ENCODE measurements at regions not wholly inside any gene's neighbourhood (a gene's known extent, or its start where the extent isn't known, plus 50 kb on each side); places are given as distances from the start of the nearest gene placed in this dataset.
"Not testable (repeated sequence)": the region's sequence is repeated elsewhere in the genome, so short reads cannot be mapped to it uniquely, and the experiment has no call there.

DNA sequence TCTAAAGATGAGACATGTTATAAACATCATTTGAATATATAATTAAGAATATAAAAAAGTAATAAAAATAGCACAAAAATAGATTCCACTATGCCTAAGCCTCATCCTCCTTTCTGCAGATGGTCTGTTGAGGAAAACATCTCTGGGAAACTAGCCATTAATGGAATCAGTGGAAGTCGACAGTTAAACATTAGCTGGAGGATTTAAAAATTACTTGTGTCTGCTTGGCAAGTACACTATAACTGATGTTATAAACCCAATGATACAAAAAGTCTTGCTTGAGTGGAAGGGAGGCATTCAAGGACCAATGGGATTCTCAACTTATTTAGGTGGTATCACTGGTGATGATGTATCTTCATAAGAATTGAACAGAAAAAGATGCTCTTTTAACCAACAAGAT, 1598.3 kb downstream of the PCDH18 start:
- Histone ChIP-seq H3K4me3 (ENCODE audit: low read length in 3 of 3) (no peak overlapping the region), H3K9me3 (ENCODE audit: control insufficient read depth in 3 of 3, low read length in 3 of 3) (peaks cover 0 to 2% (median 0%) of the 10 kb centered on the region in 3 donors), H3K9ac (ENCODE audit: low read depth in 1 of 3, low read length in 3 of 3) (no peak overlapping the region), H3K4me1 (ENCODE audit: control insufficient read depth in 3 of 3, insufficient read depth in 3 of 3, low read length in 3 of 3) (no peaks in the 10 kb centered on the region), H3K27ac (ENCODE audit: low read depth, low read length) (no peak overlapping the region), H3K27me3 (ENCODE audit: control insufficient read depth in 3 of 3, insufficient read depth in 3 of 3, low read length in 3 of 3) (no peaks in the 10 kb centered on the region), H3K36me3 (ENCODE audit: control insufficient read depth in 3 of 3, insufficient read depth in 3 of 3, low read length in 3 of 3) (no peaks in the 10 kb centered on the region)

DNA sequence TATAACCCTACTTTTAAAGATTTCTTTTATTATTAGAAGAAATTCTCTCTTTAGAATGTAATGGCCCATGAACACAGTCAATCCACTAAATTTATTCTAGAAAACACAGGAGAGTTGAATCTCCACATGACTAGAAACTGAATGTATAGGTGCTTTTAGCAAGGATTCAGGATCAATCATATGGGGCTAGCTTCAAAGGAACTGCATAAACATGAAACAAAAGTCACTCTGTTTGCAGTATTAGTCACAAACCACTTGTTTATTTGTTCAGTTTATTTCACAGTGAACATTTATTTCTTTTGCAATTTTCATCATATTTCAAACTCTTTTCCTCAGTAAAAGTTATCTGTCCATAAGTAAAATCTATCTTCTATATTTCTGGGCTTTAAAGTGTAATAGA, 1604.6 kb downstream of the PCDH18 start:
- H3K36me3 ChIP-seq (ENCODE audit: control insufficient read depth in 3 of 3, insufficient read depth in 3 of 3, low read length in 3 of 3): no peaks in the 10 kb centered on the region
- no peaks in the 10 kb centered on the region for H3K27me3 ChIP-seq (ENCODE audit: control insufficient read depth in 3 of 3, insufficient read depth in 3 of 3, low read length in 3 of 3)
- H3K9me3 ChIP-seq (ENCODE audit: control insufficient read depth in 3 of 3, low read length in 3 of 3): peaks cover 0 to 2% (median 0%) of the 10 kb centered on the region in 3 donors
- H3K9ac ChIP-seq (ENCODE audit: low read depth in 1 of 3, low read length in 3 of 3): no peak overlapping the region
- H3K4me3 ChIP-seq (ENCODE audit: low read length in 3 of 3): no peak overlapping the region
- no peak overlapping the region for H3K27ac ChIP-seq (ENCODE audit: low read depth, low read length)
- no peaks in the 10 kb centered on the region for H3K4me1 ChIP-seq (ENCODE audit: control insufficient read depth in 3 of 3, insufficient read depth in 3 of 3, low read length in 3 of 3)

DNA sequence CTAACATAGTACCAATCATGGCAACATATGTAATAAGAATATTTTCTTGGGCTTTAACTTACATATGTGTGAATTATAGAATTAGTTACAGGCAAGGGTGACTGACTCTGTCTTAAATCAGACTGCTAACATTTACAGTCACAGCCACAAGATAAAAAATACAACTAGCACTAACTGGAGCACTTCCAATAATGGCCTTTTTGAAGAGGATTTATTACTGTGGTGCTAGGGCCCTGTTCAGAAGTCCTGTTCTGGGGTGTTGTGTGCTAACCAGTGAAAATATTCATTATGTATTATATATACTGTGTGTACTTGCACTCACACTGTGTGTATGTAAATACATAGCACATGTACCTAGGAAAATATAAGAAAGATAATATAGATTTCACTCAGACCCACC, 1611.2 kb downstream of the PCDH18 start:
- no peak overlapping the region for H3K9ac ChIP-seq (ENCODE audit: low read depth in 1 of 3, low read length in 3 of 3)
- H3K27me3 ChIP-seq (ENCODE audit: control insufficient read depth in 3 of 3, insufficient read depth in 3 of 3, low read length in 3 of 3): no peaks in the 10 kb centered on the region
- no peak overlapping the region for H3K4me3 ChIP-seq (ENCODE audit: low read length in 3 of 3)
- H3K4me1 ChIP-seq (ENCODE audit: control insufficient read depth in 3 of 3, insufficient read depth in 3 of 3, low read length in 3 of 3): no peaks in the 10 kb centered on the region
- H3K27ac ChIP-seq (ENCODE audit: low read depth, low read length): no peak overlapping the region
- no peaks in the 10 kb centered on the region for H3K36me3 ChIP-seq (ENCODE audit: control insufficient read depth in 3 of 3, insufficient read depth in 3 of 3, low read length in 3 of 3)
- no peaks in the 10 kb centered on the region for H3K9me3 ChIP-seq (ENCODE audit: control insufficient read depth in 3 of 3, low read length in 3 of 3)

DNA sequence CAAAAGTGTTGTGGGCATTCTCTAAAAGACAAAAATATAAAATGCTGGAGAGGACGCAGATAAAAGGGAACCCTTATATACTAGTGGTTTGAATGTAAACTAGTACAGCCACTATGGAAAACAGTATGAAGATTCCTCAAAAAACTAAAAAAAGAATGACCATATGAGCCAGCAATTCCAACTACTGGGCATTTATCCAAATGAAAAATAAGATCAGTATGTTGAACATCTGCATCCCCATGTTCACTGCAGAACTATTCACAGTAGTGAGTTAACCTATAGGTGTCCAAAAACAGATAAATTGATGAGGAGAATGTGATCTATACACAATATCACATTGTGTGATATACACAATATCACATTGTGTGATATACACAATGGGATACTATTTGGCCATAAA, 1615.3 kb downstream of the PCDH18 start:
- no peaks in the 10 kb centered on the region for H3K9me3 ChIP-seq (ENCODE audit: control insufficient read depth in 3 of 3, low read length in 3 of 3)
- H3K27ac ChIP-seq (ENCODE audit: low read depth, low read length): no peak overlapping the region
- no peaks in the 10 kb centered on the region for H3K4me1 ChIP-seq (ENCODE audit: control insufficient read depth in 3 of 3, insufficient read depth in 3 of 3, low read length in 3 of 3)
- H3K27me3 ChIP-seq (ENCODE audit: control insufficient read depth in 3 of 3, insufficient read depth in 3 of 3, low read length in 3 of 3): no peaks in the 10 kb centered on the region
- no peak overlapping the region for H3K4me3 ChIP-seq (ENCODE audit: low read length in 3 of 3)
- no peaks in the 10 kb centered on the region for H3K36me3 ChIP-seq (ENCODE audit: control insufficient read depth in 3 of 3, insufficient read depth in 3 of 3, low read length in 3 of 3)
- no peak overlapping the region for H3K9ac ChIP-seq (ENCODE audit: low read depth in 1 of 3, low read length in 3 of 3)

DNA sequence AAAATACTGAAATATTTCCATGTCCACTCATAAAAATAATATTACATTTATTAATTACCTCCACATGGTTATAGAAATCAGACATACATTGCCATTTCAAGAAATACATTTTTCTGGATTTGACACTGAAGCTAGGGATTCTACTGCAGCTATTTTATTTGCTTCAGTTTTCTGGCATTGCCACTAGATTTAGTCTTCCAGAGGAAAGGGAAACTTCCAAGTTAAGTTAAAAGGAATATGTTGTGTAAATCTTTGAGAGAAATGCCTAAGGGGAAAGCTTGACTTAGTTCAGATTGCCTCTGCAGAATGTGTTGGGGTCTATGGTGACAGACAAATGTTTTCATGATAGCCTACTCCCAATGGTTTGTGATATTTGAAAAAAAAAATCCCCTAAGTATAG, 1631.3 kb downstream of the PCDH18 start:
- Histone ChIP-seq H3K27ac (ENCODE audit: low read depth, low read length) (no peak overlapping the region), H3K27me3 (ENCODE audit: control insufficient read depth in 3 of 3, insufficient read depth in 3 of 3, low read length in 3 of 3) (no peaks in the 10 kb centered on the region), H3K9ac (ENCODE audit: low read depth in 1 of 3, low read length in 3 of 3) (no peak overlapping the region), H3K36me3 (ENCODE audit: control insufficient read depth in 3 of 3, insufficient read depth in 3 of 3, low read length in 3 of 3) (no peaks in the 10 kb centered on the region), H3K4me1 (ENCODE audit: control insufficient read depth in 3 of 3, insufficient read depth in 3 of 3, low read length in 3 of 3) (no peaks in the 10 kb centered on the region), H3K9me3 (ENCODE audit: control insufficient read depth in 3 of 3, low read length in 3 of 3) (no peaks in the 10 kb centered on the region), H3K4me3 (ENCODE audit: low read length in 3 of 3) (no peak overlapping the region)

DNA sequence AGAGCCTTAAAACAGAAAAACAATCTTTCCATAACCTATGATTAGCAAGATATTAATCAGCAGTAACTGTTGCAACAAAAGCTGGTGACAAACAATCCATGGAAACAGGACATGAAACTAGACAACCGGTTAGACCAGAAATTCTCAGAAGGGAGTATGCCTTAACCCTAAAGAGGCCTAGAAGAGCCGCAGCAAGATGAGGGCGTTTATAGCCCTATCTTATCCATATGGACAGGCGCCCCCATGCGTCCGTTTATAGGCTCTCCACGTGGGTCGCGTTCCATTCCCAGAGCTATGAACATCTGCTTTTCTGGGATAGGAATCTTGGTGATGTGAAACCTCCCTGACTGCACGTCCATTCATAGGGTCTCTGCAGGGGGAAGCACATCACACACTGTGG, 1662.7 kb upstream of the PABPC4L start:
- H3K9me3 ChIP-seq (ENCODE audit: control insufficient read depth in 3 of 3, low read length in 3 of 3); H3K4me1 ChIP-seq (ENCODE audit: control insufficient read depth in 3 of 3, insufficient read depth in 3 of 3, low read length in 3 of 3); H3K27ac ChIP-seq (ENCODE audit: low read depth, low read length); H3K27me3 ChIP-seq (ENCODE audit: control insufficient read depth in 3 of 3, insufficient read depth in 3 of 3, low read length in 3 of 3); H3K9ac ChIP-seq (ENCODE audit: low read depth in 1 of 3, low read length in 3 of 3); H3K36me3 ChIP-seq (ENCODE audit: control insufficient read depth in 3 of 3, insufficient read depth in 3 of 3, low read length in 3 of 3); H3K4me3 ChIP-seq (ENCODE audit: low read length in 3 of 3): not testable (repeated sequence)

DNA sequence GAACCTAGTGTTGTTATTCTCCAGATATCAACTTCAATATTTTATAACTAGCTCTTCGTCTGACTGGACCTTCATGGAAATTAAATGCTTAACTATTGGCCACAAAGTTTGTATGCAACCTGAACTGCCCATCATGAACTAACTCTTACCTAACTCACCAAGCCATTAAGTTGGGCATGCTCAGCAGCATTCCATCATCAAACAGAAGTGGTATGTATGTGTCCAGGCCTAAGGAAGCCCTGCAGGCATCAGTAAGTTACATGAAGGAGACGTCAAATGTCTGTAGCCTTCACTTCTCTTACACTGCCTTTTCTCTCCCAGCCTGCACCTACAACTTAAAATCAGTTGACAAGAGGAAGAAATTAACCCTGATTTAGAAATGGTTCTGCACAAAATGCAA, 1639.2 kb upstream of the PABPC4L start:
- Histone ChIP-seq H3K27ac (ENCODE audit: low read depth, low read length) (no peak overlapping the region), H3K4me1 (ENCODE audit: control insufficient read depth in 3 of 3, insufficient read depth in 3 of 3, low read length in 3 of 3) (no peaks in the 10 kb centered on the region), H3K9ac (ENCODE audit: low read depth in 1 of 3, low read length in 3 of 3) (no peak overlapping the region), H3K36me3 (ENCODE audit: control insufficient read depth in 3 of 3, insufficient read depth in 3 of 3, low read length in 3 of 3) (no peaks in the 10 kb centered on the region), H3K27me3 (ENCODE audit: control insufficient read depth in 3 of 3, insufficient read depth in 3 of 3, low read length in 3 of 3) (no peaks in the 10 kb centered on the region), H3K4me3 (ENCODE audit: low read length in 3 of 3) (no peak overlapping the region), H3K9me3 (ENCODE audit: control insufficient read depth in 3 of 3, low read length in 3 of 3) (peaks cover 0 to 3% (median 0%) of the 10 kb centered on the region in 3 donors)

DNA sequence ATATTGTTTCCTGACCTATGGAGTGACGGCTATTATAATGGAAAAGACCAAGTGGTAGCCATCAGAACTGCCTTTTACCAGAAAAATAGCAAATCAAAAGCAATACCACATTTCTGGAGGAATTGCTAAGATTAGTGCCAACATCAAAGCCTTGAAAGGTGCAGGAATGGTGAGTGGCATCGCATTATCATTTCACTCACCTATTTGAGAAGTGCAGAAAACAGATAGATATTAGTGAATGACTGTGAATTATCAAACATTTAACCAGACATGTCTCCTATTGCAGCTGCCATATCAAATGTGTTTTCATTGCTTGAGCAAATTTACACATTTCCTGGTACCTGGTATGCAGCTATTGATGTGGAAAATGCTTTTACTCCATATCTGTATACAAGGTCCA, 1638.1 kb upstream of the PABPC4L start:
- Histone ChIP-seq H3K4me3 (ENCODE audit: low read length in 3 of 3) (no peak overlapping the region), H3K4me1 (ENCODE audit: control insufficient read depth in 3 of 3, insufficient read depth in 3 of 3, low read length in 3 of 3) (no peaks in the 10 kb centered on the region), H3K9ac (ENCODE audit: low read depth in 1 of 3, low read length in 3 of 3) (no peak overlapping the region), H3K9me3 (ENCODE audit: control insufficient read depth in 3 of 3, low read length in 3 of 3) (peaks cover 0 to 3% (median 0%) of the 10 kb centered on the region in 3 donors), H3K36me3 (ENCODE audit: control insufficient read depth in 3 of 3, insufficient read depth in 3 of 3, low read length in 3 of 3) (no peaks in the 10 kb centered on the region), H3K27ac (ENCODE audit: low read depth, low read length) (no peak overlapping the region), H3K27me3 (ENCODE audit: control insufficient read depth in 3 of 3, insufficient read depth in 3 of 3, low read length in 3 of 3) (no peaks in the 10 kb centered on the region)

DNA sequence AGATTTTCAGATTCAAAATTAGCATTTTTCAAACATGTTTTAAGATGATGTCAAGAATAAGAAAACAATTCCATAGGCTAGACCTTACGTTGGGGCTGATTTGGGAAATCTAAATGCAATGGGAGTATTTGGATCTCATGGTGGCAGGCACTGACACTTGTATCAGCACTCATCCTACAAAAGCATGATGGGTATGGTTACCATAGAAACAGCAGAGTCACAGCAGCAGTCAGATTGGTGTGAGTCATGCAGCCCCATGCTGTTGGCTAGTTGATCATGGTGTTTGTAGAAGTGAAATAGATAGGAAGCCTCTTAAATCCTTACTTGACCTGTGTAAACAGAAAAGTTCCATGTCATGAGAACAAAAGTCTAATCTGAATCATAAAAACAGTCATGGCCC, 1637.3 kb upstream of the PABPC4L start:
- Histone ChIP-seq H3K27ac (ENCODE audit: low read depth, low read length) (no peak overlapping the region), H3K4me1 (ENCODE audit: control insufficient read depth in 3 of 3, insufficient read depth in 3 of 3, low read length in 3 of 3) (no peaks in the 10 kb centered on the region), H3K27me3 (ENCODE audit: control insufficient read depth in 3 of 3, insufficient read depth in 3 of 3, low read length in 3 of 3) (no peaks in the 10 kb centered on the region), H3K9ac (ENCODE audit: low read depth in 1 of 3, low read length in 3 of 3) (no peak overlapping the region), H3K9me3 (ENCODE audit: control insufficient read depth in 3 of 3, low read length in 3 of 3) (peaks cover 0 to 3% (median 0%) of the 10 kb centered on the region in 3 donors), H3K36me3 (ENCODE audit: control insufficient read depth in 3 of 3, insufficient read depth in 3 of 3, low read length in 3 of 3) (no peaks in the 10 kb centered on the region), H3K4me3 (ENCODE audit: low read length in 3 of 3) (no peak overlapping the region)

DNA sequence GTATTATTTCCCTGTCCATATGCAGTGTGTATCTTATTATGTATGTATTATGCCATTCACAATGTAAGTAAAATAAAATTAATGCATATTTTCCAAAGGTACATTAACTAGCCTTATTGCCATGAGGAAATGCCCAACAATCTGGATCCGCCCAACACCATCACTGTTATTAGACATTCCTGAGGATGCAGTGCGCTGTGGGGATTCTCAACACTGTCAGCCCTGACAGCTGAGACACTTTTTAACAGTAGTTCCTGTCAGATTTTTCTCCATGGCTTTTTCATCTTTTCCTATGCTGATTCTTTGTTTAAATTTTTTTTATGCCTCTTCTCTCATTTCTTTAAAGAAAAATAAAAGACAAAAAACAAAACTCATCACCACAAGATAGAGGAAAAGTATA, 1632.9 kb upstream of the PABPC4L start:
- H3K9me3 ChIP-seq (ENCODE audit: control insufficient read depth in 3 of 3, low read length in 3 of 3): no peaks in the 10 kb centered on the region
- no peaks in the 10 kb centered on the region for H3K27me3 ChIP-seq (ENCODE audit: control insufficient read depth in 3 of 3, insufficient read depth in 3 of 3, low read length in 3 of 3)
- H3K4me1 ChIP-seq (ENCODE audit: control insufficient read depth in 3 of 3, insufficient read depth in 3 of 3, low read length in 3 of 3): no peaks in the 10 kb centered on the region

DNA sequence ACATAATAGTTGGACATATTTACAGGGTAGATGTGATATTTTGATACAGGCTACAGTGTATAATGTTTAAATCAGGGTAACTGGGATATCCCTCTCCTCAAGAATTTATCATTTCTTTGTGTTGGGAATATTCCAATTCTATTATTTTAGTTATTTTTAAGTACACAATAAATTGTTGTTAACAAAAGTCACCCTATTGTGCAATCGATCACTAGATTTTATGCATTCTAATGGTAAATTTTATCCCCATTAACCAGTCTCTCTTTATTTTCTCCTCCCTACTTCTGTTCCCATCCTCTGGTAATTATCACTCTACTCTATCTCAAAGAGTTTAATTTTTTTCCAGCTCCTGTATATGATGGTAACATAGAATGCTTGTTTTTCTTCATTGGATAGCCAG, 1631.9 kb upstream of the PABPC4L start:
- no peaks in the 10 kb centered on the region for H3K36me3 ChIP-seq (ENCODE audit: control insufficient read depth in 3 of 3, insufficient read depth in 3 of 3, low read length in 3 of 3)
- no peaks in the 10 kb centered on the region for H3K9me3 ChIP-seq (ENCODE audit: control insufficient read depth in 3 of 3, low read length in 3 of 3)
- H3K27me3 ChIP-seq (ENCODE audit: control insufficient read depth in 3 of 3, insufficient read depth in 3 of 3, low read length in 3 of 3): no peaks in the 10 kb centered on the region
- no peaks in the 10 kb centered on the region for H3K4me1 ChIP-seq (ENCODE audit: control insufficient read depth in 3 of 3, insufficient read depth in 3 of 3, low read length in 3 of 3)
- no peak overlapping the region for H3K4me3 ChIP-seq (ENCODE audit: low read length in 3 of 3)
- no peak overlapping the region for H3K9ac ChIP-seq (ENCODE audit: low read depth in 1 of 3, low read length in 3 of 3)
- no peak overlapping the region for H3K27ac ChIP-seq (ENCODE audit: low read depth, low read length)

More for the DNA sequence above, 1632.9 kb upstream of the PABPC4L start:
- Histone ChIP-seq H3K27ac (ENCODE audit: low read depth, low read length) (no peak overlapping the region), H3K36me3 (ENCODE audit: control insufficient read depth in 3 of 3, insufficient read depth in 3 of 3, low read length in 3 of 3) (no peaks in the 10 kb centered on the region), H3K4me3 (ENCODE audit: low read length in 3 of 3) (no peak overlapping the region), H3K9ac (ENCODE audit: low read depth in 1 of 3, low read length in 3 of 3) (no peak overlapping the region)
